ENCODE measurements at regions not wholly inside any gene's neighbourhood (a gene's known extent, or its start where the extent isn't known, plus 50 kb on each side); places are given as distances from the start of the nearest gene placed in this dataset.

- TF ChIP-seq EZH2 (IDR thresholded peaks at IDR 0.05; ENCODE audit: low read length, missing control alignments): no peak
- no peak for TF ChIP-seq CTCF (conservative IDR thresholded peaks at IDR 0.05 in 1 of 2, IDR thresholded peaks at IDR 0.05 in 1 of 2; ENCODE audit: low read depth in 1 of 2, low read length in 2 of 2)
Measured at GRCh38 chr10:35876248-35876647, 234.2 kb upstream of the FZD8 start.

Data from fibroblast of lung (primary cell).